OCI-LY3 (cell line): ENCODE measurements at regions not wholly inside any gene's neighbourhood (a gene's known extent, or its start where the extent isn't known, plus 50 kb on each side); places are given as distances from the start of the nearest gene placed in this dataset.

Experiments
- H2AFZ ChIP-seq: fragments of 200-600, 300-600 bp; shearing (Covaris generic); 2 replicates; pipeline ENCODE4 v1.6.0; 2014; ENCODE audit warnings: antibody characterized with exemption, low read depth, low read length
- H3K27ac ChIP-seq: fragments of 200-600, 300-600 bp; sonication (generic); 2 replicates; pipeline ENCODE4 v1.5.1; 2014; ENCODE audit warnings: mild to moderate bottlenecking, low read length, moderate library complexity, mixed read lengths
- H3K27me3 ChIP-seq: fragments of 200-600, 300-600 bp; sonication (generic); 2 replicates; pipeline ENCODE4 v1.6.1; 2014; ENCODE audit warnings: low read depth, low read length, mixed read lengths
- H3K36me3 ChIP-seq: fragments of 200-600, 300-600 bp; sonication (generic); replicated peaks from 2 replicates; pipeline ENCODE3; 2014; ENCODE audit warnings: low read depth, low read length, mixed read lengths
- H3K4me1 ChIP-seq: fragments of 300-600, 200-600 bp; sonication (generic); 2 replicates; pipeline ENCODE4 v1.6.1; 2014; ENCODE audit warnings: low read length, mixed read lengths
- H3K4me2 ChIP-seq: fragments of 200-600, 300-600 bp; sonication (generic); 2 replicates; pipeline ENCODE4 v1.6.1; 2014; ENCODE audit warnings: low read length, mixed read lengths
- H3K4me3 ChIP-seq: fragments of 300-600, 200-600 bp; sonication (generic); 2 replicates; pipeline ENCODE4 v1.5.1; 2014; ENCODE audit warnings: antibody characterized with exemption, mild to moderate bottlenecking, low read length, moderate library complexity
- H3K79me2 ChIP-seq: fragments of 300-600, 200-600 bp; shearing (Covaris generic); 2 replicates; pipeline ENCODE4 v1.6.1; 2014; ENCODE audit warnings: mild to moderate bottlenecking, low read length, mixed read lengths
- H3K9ac ChIP-seq: fragments of 300-600, 200-600 bp; shearing (Covaris generic); 2 replicates; pipeline ENCODE4 v1.6.0; 2014; ENCODE audit warnings: mild to moderate bottlenecking, low read length, moderate library complexity
- H3K9me3 ChIP-seq: fragments of 200-600, 300-600 bp; shearing (Covaris generic); 2 replicates; pipeline ENCODE4 v1.6.1; 2014; ENCODE audit warnings: low read length, mixed read lengths; ENCODE audit not compliant: insufficient read depth
- H4K20me1 ChIP-seq: fragments of 200-600, 300-600 bp; sonication (generic); 2 replicates; pipeline ENCODE4 v1.6.1; 2016; ENCODE audit warnings: low read length, mixed read lengths; ENCODE audit not compliant: insufficient read depth
- CTCF ChIP-seq: fragments of 200-600, 300-600 bp; sonication (generic); IDR thresholded peaks from 2 replicates; pipeline ENCODE4 v1.5.1; 2014; ENCODE audit warnings: antibody characterized with exemption, low read length, low read depth
- EZH2phosphoT487 ChIP-seq: fragments of 200-600 bp; shearing (Covaris generic); IDR thresholded peaks from 2 replicates; pipeline ENCODE4 v1.6.1; 2018; ENCODE audit warnings: antibody characterized with exemption, mixed run types, low read depth

- Histone ChIP-seq H3K79me2 (no peaks in the 10 kb centered on the region), H3K36me3 (no peaks in the 10 kb centered on the region), H3K27ac (no peak overlapping the region), H3K4me3 (no peak overlapping the region), H3K27me3 (no peaks in the 10 kb centered on the region), H2AFZ (no peak overlapping the region), H3K4me1 (no peaks in the 10 kb centered on the region), H3K9me3 (no peaks in the 10 kb centered on the region), H3K4me2 (no peak overlapping the region), H3K9ac (no peak overlapping the region), H4K20me1 (no peaks in the 10 kb centered on the region)
- TF ChIP-seq CTCF (no peak), EZH2phosphoT487 (no peak)
Measured at GRCh38 chr6:14488180-14488579, 370.6 kb downstream of the CD83 start.

DNA sequence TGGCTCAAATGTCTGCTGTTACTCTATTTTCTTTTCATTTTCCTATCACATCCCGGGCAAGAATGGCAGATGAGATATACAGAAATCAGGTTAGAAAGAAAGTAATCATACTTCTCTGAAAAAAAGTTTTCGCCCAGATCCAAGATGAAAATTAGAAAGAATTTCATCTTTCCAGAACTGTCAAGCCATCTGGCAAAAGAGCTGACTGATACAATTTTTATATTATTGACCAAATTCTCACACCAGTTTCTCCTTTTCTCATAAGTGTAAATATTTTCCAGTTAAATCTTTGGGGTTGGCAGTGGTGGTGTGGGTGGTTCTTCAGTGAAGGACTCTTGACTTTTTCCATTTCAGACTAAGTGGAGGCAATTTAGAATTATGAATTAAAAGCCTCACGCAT lies 371.9 kb downstream of the CD83 start:
- Histone ChIP-seq H3K27me3 (no peaks in the 10 kb centered on the region), H3K9me3 (no peaks in the 10 kb centered on the region), H3K36me3 (no peaks in the 10 kb centered on the region), H4K20me1 (no peaks in the 10 kb centered on the region), H3K4me2 (no peak overlapping the region), H2AFZ (no peak overlapping the region), H3K4me3 (no peak overlapping the region), H3K79me2 (no peaks in the 10 kb centered on the region), H3K27ac (no peak overlapping the region), H3K9ac (no peak overlapping the region), H3K4me1 (no peaks in the 10 kb centered on the region)
- no peak for TF ChIP-seq CTCF
- no peak for TF ChIP-seq EZH2phosphoT487

GRCh38 chr6:14498748-14499147 lies 381.2 kb downstream of the CD83 start:
- Histone ChIP-seq H3K4me1 (no peaks in the 10 kb centered on the region), H3K36me3 (no peaks in the 10 kb centered on the region), H2AFZ (no peak overlapping the region), H3K9me3 (no peaks in the 10 kb centered on the region), H3K27me3 (no peaks in the 10 kb centered on the region), H3K27ac (no peak overlapping the region), H4K20me1 (no peaks in the 10 kb centered on the region), H3K79me2 (no peaks in the 10 kb centered on the region), H3K9ac (no peak overlapping the region), H3K4me3 (no peak overlapping the region), H3K4me2 (no peak overlapping the region)
- TF ChIP-seq EZH2phosphoT487 (no peak), CTCF (no peak)

- no peaks in the 10 kb centered on the region for H3K4me1 ChIP-seq
- H4K20me1 ChIP-seq = no peaks in the 10 kb centered on the region
- no peaks in the 10 kb centered on the region for H3K79me2 ChIP-seq
- H2AFZ ChIP-seq = no peak overlapping the region
- no peak for TF ChIP-seq CTCF
- TF ChIP-seq EZH2phosphoT487 = no peak
- no peak overlapping the region for H3K27ac ChIP-seq
- H3K27me3 ChIP-seq = no peaks in the 10 kb centered on the region
- no peaks in the 10 kb centered on the region for H3K36me3 ChIP-seq
- no peaks in the 10 kb centered on the region for H3K9me3 ChIP-seq
- H3K9ac ChIP-seq = no peak overlapping the region
- no peak overlapping the region for H3K4me2 ChIP-seq
- no peak overlapping the region for H3K4me3 ChIP-seq
Measured at GRCh38 chr6:14499309-14499708, 381.7 kb downstream of the CD83 start.
